Germinal center (tissue), 1 donor: ENCODE measurements at regions not wholly inside any gene's neighbourhood (a gene's known extent, or its start where the extent isn't known, plus 50 kb on each side); places are given as distances from the start of the nearest gene placed in this dataset.
A peak's percentile ranks its signal among the peaks of the same experiment; 100 is the strongest.

Experiments
- DNase-seq: peaks from one replicate; pipeline ENCODE4 v3.0.0; 2012; ENCODE audit warnings: mixed read lengths, low spot score

DNA sequence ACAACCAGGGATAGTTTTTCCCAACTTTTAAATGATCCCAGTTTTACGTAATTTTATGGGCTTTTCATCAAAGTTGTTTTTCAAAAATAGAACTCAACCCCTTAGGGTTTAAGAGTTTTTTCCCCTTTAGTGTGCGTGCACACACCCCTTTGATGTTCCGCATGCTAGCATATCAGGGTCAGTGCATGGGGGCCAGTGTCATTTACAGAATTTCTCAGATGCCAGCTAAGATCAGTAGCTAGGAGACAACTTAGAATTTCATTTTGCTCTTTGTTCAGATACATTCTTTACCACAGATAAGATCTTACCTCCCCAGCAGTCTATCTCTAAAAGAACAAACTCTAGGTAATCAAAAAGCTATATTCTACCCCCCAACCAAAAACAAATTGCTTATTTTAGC lies 238.5 kb upstream of the SASH1 start:
- no peak for DNase-seq

DNA sequence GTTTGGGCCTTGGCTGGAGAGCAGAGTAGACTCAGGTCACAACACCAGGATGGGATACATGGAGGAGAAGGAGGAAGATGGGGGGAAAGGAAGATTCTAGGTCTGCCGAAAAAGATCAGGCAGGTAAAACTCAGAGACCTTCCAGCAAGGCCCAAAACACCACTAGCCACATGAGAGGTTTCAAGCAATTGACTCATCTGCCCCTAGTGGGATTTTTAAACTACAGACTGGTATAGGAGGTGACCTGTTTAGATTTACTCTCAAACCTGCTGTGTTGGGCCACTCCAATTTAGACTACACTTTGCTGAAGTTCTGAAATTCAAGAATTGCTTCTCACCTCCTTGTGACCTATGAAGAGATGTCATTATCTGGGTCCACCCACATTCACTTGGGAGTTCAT lies 236.9 kb upstream of the SASH1 start:
- no peak for DNase-seq

- no peak for DNase-seq
Observed at GRCh38 chr6:148107911-148108310, 234.7 kb upstream of the SASH1 start.

DNA sequence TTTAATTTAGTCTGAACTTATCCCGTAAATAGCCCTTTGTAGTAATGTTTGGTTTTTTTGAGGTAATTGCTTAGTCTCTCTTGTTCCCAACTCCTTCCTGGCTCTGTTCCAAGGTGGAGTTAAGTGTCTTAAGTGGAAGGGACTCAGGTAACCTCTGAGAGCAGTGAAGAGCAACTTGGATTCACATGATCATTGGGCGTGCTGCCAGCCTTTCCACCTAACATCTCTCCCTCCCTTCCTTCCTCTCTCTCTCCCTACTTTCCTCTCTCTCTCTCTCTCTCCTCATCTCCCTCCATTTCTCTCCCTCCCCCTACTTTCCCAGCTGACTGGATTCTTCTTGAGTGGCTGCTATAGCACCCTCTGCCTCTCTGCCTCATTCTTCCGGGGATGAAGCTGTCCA lies 232.9 kb upstream of the SASH1 start:
- no peak for DNase-seq

GRCh38 chr6:148110925-148111324 lies 231.7 kb upstream of the SASH1 start:
- DNase-seq, result no peak

- no peak for DNase-seq
Observed at GRCh38 chr6:148112851-148113319, 229.8 kb upstream of the SASH1 start.

GRCh38 chr6:148116001-148116400 lies 226.6 kb upstream of the SASH1 start:
- no peak for DNase-seq

- no peak for DNase-seq
Observed at GRCh38 chr6:148118244-148118643, 224.4 kb upstream of the SASH1 start.

GRCh38 chr6:148128014-148128730 lies 214.5 kb upstream of the SASH1 start:
- no peak for DNase-seq

- DNase-seq, result no peak
Observed at GRCh38 chr6:148134592-148134991, 208.0 kb upstream of the SASH1 start.

DNA sequence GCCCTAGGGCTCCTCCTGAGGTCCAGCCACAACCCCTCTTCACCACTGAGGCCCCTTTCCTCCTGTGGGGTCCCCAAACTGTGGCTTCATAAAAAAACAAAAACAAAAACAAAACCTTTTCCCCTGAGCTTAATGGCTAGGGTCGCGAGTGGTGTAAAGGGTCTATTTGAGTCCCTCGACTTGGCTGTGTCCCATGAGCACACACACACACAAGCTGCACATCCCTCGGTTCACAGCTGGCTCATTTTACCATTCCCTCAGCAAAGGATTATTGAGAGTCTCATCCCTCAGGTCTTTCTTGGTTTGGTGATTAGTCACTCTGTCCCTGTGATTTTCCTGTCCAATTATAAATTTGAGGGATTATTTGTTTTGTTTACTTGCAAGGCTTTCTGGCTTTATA lies 206.1 kb upstream of the SASH1 start:
- no peak for DNase-seq

DNA sequence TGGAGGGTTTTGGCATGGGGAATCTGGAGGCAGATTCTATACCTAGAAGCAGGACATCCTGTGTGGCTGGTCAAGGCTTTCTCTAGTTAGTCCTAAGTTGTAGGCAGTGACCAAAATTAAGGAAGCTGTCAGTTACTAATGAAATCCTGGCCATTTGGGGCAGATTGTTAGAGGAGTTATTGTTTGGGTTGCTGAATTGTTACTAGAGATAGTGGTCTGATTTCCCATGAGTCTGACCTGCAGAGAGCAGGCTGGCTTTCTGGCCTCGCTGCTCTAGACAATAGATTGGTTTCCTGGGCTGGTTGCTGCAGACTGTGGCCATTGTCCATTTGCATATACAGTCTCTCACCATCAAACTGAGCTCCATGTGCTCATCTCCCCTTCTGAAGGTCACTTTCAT lies 205.0 kb upstream of the SASH1 start:
- no peak for DNase-seq

DNA sequence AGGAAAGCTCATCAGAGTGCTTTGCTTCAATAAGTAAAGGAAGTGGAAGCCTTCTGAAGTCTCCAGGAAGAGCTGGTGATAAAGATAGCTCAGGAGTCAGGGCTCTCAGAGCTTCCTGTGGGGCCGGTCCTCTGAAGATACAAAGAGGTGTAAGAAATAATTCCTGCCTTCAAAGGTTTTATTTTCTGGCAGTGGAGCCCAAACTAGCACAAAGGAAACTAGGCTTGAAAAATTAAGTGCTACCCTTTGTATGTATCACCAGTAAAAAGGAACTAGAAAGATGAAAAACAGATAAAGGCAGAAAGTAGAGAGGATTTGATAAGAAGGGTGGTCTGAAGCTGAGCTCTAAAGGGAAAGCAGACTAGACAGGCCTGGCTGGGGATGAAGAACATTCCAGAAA lies 204.1 kb upstream of the SASH1 start:
- no peak for DNase-seq

DNA sequence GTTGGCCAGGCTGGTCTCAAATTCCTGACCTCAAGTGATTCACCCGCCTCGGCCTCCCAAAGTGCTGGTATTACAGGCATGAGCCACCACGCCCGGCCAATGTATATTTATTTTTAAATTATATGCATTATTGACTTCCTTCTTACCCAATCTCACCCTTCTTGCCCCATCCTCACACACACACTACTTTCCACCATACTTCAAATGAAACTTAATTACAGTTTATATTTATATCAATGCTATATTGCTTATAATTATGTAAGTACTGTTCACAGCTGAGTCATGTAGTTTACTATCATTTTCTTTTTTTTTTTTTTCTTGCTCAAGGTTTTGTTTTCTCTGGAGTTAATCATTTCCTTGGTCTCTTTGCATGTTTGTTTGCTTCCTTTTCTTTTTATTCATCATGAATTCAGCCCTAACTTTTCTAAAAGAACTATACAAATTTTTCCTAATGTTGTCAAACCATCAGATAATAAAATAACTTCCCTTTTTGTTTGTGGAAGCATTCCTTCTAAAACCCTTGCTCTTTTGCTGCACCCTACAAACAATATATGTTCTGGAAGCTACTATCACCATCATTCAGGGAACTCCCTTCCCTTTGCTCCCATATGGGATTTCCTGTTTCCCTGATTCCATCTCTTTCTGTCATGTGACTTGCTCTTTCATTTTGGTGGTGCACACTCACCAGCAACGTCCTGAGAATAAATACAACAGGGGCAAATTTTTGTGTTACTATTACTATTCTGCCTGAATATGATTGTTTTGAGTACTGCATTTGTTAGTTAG lies 201.7 kb upstream of the SASH1 start:
- no peak for DNase-seq

DNA sequence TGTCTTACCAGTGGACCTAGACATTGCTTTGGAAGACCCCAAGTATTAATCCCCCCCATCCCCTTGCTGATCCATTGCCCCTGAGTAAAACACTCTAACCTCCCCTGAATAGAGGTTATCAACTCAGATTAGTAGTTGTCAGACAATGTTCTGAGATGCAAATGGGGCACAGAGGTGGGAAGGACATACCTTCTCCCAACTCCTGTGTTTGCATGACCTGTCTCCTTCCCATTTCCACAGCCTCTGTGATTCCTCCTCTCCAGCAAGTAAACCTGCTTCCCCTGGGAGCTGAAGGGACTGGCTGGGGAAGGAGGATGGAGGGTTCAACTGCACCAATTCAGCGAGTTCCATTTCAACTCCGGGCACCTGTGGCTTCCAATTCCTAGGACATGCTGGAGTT lies 199.8 kb upstream of the SASH1 start:
- DNase-seq, result no peak

DNA sequence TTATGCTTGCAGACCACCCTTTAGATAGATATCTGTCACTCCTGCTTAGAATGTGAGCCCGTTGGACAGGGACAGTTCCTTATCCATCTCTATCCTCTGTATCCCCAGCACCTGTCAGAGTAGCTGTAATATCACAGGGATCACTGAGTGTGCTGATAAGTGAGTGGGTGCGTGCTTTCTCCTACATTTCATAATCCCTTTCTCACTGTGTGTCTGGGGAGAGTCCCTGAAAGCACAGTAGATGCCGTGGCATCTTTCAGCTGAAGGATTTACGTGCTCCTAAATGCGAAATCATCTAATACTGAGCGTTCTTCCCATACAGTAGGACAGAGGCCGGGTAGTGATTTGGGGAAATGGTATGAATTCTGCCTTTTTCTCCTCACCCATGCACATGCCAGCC lies 198.9 kb upstream of the SASH1 start:
- no peak for DNase-seq

DNA sequence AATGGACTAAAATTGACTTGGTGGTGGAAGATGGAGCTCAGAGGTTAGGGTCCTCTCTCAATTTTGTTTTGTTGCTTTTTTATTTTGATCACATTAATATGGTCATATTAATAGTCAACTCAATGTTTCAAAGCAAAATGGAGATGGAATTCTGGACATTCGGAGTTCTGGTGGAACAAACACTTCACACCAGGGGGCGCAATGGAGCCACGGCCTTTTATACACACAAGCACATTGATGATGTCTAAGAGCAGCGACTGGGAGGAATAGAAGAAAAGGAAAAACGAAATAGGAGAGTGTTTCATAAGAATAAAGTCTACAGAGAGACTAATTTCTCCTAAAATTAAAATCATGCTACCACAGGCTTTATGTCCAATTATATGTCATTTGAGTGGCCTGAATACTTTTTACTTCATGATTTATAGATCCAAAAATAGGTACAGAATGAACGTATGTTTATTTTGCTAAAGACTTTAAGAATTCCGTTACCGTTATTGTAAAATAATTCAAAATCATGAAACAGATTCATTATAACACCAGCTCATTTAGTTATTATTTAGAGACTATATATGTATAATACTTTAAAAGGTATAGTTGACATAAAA lies 197.6 kb upstream of the SASH1 start:
- peak; percentile 25 for DNase-seq

DNA sequence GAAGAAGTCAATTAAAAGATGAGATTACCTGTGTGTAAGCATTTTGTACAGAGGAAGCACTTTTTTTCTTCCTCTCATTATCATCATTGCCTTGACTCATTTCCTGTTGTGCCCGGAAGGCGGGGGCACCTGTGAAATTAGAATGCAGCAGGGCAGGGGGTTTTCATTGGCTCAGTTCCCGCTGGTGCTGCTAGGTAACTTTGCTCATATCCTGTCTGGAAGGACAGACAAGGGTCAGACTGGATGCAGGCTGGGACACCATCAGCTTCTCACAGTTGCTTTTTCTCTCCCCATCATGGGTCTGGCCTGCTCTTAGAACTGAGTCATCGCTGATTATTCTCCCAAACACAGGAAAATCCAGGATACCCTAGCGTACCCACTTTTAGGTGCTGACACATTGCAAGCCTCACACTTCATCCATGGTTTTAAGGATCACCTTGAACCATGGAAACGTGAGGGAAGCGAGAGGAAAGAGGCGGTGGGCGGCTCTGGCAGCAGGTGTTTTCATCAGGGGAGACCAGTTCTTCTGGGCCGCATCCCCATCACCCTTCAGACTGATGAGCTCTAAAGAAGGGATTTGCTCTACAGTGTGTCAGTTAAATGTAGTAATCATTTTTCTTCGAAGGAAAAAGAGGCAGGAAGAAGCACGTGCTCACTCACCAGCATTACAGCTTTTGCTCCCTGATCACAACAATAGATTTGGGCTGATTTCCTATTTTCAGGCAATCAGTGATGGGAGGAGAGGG lies 195.7 kb upstream of the SASH1 start:
- no peak for DNase-seq

- no peak for DNase-seq
Observed at GRCh38 chr6:148147463-148147830, 195.2 kb upstream of the SASH1 start.

DNA sequence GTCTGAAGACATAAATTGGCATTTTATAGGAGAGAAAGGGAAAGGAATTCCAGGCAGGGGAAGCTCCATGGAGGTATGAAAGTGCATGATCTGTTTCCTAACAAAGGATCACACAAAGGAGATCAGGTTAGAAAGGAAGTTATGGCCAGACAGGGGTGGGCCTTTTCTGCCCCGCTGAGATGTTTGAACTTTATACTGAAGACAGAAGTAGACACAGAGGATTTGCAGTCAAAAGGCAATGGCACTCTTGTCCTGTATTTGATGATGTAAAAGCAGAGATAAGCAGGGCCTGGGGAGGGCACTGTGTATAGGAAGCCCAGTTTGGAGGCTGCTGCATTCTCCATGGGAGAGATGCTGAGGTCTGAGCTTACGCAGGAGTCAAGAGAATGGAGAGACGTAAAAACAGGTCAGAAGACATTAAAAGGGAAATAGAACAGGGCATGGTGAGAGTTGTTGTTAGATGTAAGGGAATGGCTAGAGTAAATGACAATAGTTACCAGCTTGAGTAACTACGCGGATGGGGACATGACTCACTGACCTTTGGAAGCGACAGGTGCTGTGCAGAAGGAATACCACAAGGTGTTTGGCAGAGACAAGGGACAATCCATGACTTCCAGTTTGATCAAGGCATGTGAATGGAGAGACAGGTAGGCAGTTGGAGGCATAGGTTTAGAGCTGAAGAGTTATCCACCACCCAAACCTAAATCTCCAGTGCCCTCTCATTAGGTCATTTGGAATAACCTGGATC lies 190.6 kb upstream of the SASH1 start:
- no peak for DNase-seq

DNA sequence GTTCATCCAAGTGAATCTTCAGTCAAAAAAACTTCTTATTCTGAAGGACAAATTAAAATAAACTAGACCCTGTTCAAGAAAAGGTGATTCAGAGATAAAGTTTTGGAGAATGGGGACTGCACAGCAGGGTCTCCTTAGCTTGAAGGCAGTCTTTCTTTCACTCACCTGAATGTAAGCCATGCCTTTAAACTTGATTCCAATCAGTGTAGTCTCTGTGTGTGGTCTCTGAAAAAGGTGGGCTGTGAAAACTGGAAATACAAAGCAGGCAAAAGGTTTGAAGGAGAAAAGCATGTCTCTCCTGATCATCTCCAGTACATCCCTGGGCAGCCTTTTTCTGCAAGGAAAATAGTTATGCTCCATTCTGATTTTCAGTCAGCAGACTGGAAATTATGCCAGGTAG lies 188.0 kb upstream of the SASH1 start:
- no peak for DNase-seq

DNA sequence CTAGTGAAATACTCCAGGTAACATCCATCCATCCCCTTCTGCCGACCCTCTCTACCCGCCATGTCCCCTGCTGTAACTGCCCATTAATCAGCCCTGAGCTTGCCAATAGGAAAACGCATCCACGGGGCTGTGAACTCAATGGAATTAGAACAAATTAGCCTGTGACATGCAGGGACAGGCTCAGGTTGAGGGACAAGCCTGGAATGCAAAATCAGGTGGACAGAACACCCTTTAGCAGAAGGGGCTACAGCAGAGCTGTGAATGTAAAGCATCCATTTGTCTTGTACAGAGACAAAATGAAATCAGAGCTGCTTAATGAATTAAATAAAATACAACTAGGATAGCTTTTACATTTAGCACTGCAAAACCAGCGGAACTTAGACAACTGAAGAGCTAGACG lies 187.3 kb upstream of the SASH1 start:
- no peak for DNase-seq
